IMR-90 (cell line): ENCODE measurements at regions not wholly inside any gene's neighbourhood (a gene's known extent, or its start where the extent isn't known, plus 50 kb on each side); places are given as distances from the start of the nearest gene placed in this dataset.

Source experiments
- ATAC-seq: fragments of 200-7000 bp; cut with Tn5 transposase; 2 replicates; pipeline ENCODE4 v1.9.1; 2020; ENCODE audit warnings: low read depth, mild to moderate bottlenecking, moderate library complexity
- BruUV-seq: library from RNA; stranded (reverse); fragments of 400-500 nt; replicated peaks from 2 replicates; lab custom pipeline; 2021; lab: Mats Ljungman, UMichigan
- CTCF ChIA-PET: fragments of 300-600 bp; formaldehyde crosslinking; extraction: SDS; loops from one replicate; lab custom pipeline; 2021; ENCODE audit warnings: antibody characterized with exemption; lab: Yijun Ruan, JAX
- POLR2A ChIA-PET: fragments of 300-600 bp; sonication (Branson Sonifier 250); formaldehyde crosslinking; loops from one replicate; lab custom pipeline; 2022; ENCODE audit warnings: antibody characterized with exemption; ENCODE audit not compliant: unreplicated experiment; lab: Charles Lee
- DNase-seq: peaks from one replicate; pipeline ENCODE4 v3.0.0; 2013
- H2AFZ ChIP-seq: replicated peaks from 2 replicates; pipeline ENCODE3; 2013; ENCODE audit warnings: low read length, mild to moderate bottlenecking; ENCODE audit not compliant: poor library complexity
- H2AK5ac ChIP-seq: 2 replicates; pipeline ENCODE4 v1.6.1; 2013; ENCODE audit warnings: low read depth, low read length, inconsistent platforms
- H2AK9ac ChIP-seq: replicated peaks from 2 replicates; pipeline ENCODE3; 2013; ENCODE audit warnings: mild to moderate bottlenecking, low read depth, low read length, moderate library complexity; ENCODE audit not compliant: poor library complexity
- H2BK120ac ChIP-seq: 2 replicates; pipeline ENCODE4 v1.6.1; 2013; ENCODE audit warnings: low read depth, low read length, inconsistent platforms
- H2BK15ac ChIP-seq: 3 replicates; pipeline ENCODE4 v1.6.1; 2013; ENCODE audit warnings: low read depth, low read length, inconsistent platforms
- H2BK20ac ChIP-seq: 2 replicates; pipeline ENCODE4 v1.6.1; 2013; ENCODE audit warnings: low read depth, mild to moderate bottlenecking, inconsistent platforms, low read length, moderate library complexity
- H2BK5ac ChIP-seq: 2 replicates; pipeline ENCODE4 v1.6.1; 2013; ENCODE audit warnings: mild to moderate bottlenecking, low read depth, low read length, inconsistent platforms; ENCODE audit not compliant: poor library complexity, severe bottlenecking
- H3K14ac ChIP-seq: replicated peaks from 2 replicates; pipeline ENCODE4 v1.6.1; 2013; ENCODE audit warnings: low read depth, low read length, inconsistent platforms
- H3K18ac ChIP-seq: 2 replicates; pipeline ENCODE4 v1.6.1; 2013; ENCODE audit warnings: low read depth, low read length, control low read depth
- H3K23ac ChIP-seq: 2 replicates; pipeline ENCODE4 v1.6.1; 2013; ENCODE audit warnings: low read depth, low read length, inconsistent platforms
- H3K27ac ChIP-seq: 2 replicates; pipeline ENCODE4 v1.5.1; 2013; ENCODE audit warnings: mild to moderate bottlenecking, control low read depth, low read length; ENCODE audit not compliant: insufficient read depth
- H3K27me3 ChIP-seq: 2 replicates; pipeline ENCODE4 v1.6.1; 2013; ENCODE audit warnings: low read length; ENCODE audit not compliant: control insufficient read depth, insufficient read depth
- H3K36me3 ChIP-seq: 2 replicates; pipeline ENCODE4 v1.6.1; 2013; ENCODE audit warnings: low read length, mixed read lengths; ENCODE audit not compliant: control insufficient read depth, insufficient read depth
- H3K4ac ChIP-seq: 2 replicates; pipeline ENCODE4 v1.6.1; 2013; ENCODE audit warnings: low read depth, low read length, inconsistent platforms
- H3K4me1 ChIP-seq: 2 replicates; pipeline ENCODE4 v1.6.1; 2013; ENCODE audit warnings: low read length, mixed read lengths; ENCODE audit not compliant: control insufficient read depth, insufficient read depth
- H3K4me2 ChIP-seq: 2 replicates; pipeline ENCODE4 v1.6.1; 2013; ENCODE audit warnings: low read depth, mild to moderate bottlenecking, control low read depth, low read length, moderate library complexity
- H3K4me3 ChIP-seq: 2 replicates; pipeline ENCODE4 v1.5.1; 2013; ENCODE audit warnings: low read depth, mild to moderate bottlenecking, control low read depth, low read length, moderate library complexity; ENCODE audit not compliant: insufficient read depth
- H3K56ac ChIP-seq: 2 replicates; pipeline ENCODE4 v1.6.1; 2013; ENCODE audit warnings: low read length, inconsistent platforms; ENCODE audit not compliant: insufficient read depth; ENCODE audit errors: extremely low read depth
- H3K79me1 ChIP-seq, 2 experiments: 2 replicates each; pipeline ENCODE4 v1.6.1; 2013; ENCODE audit warnings: low read length in 2 of 2, inconsistent platforms in 1 of 2, low read depth in 1 of 2
- H3K9ac ChIP-seq: 2 replicates; pipeline ENCODE4 v1.6.1; 2013; ENCODE audit warnings: low read depth, low read length, control low read depth
- H3K9me1 ChIP-seq: 2 replicates; pipeline ENCODE4 v1.6.1; 2013; ENCODE audit warnings: low read length, inconsistent platforms; ENCODE audit not compliant: insufficient read depth
- H3K9me3 ChIP-seq: 2 replicates; pipeline ENCODE4 v1.6.1; 2013; ENCODE audit warnings: low read length; ENCODE audit not compliant: control insufficient read depth, insufficient read depth
- H4K20me1 ChIP-seq: 2 replicates; pipeline ENCODE4 v1.6.1; 2013; ENCODE audit warnings: low read length, inconsistent platforms; ENCODE audit not compliant: insufficient read depth
- H4K5ac ChIP-seq: 2 replicates; pipeline ENCODE4 v1.6.1; 2013; ENCODE audit warnings: mild to moderate bottlenecking, low read depth, low read length, control low read depth
- H4K8ac ChIP-seq, 2 experiments: 2 replicates each; pipeline ENCODE4 v1.6.1; 2013; ENCODE audit warnings: low read depth in 2 of 2, low read length in 2 of 2, control low read depth in 1 of 2, inconsistent platforms in 1 of 2
- H4K91ac ChIP-seq: 2 replicates; pipeline ENCODE4 v1.6.1; 2013; ENCODE audit warnings: low read depth, low read length, inconsistent platforms; ENCODE audit not compliant: insufficient read depth
- CHD1 ChIP-seq: IDR thresholded peaks from 2 replicates; pipeline ENCODE4 v1.6.1; 2012; ENCODE audit warnings: low read depth, low read length, improper control_type of control experiment
- CTCF ChIP-seq: conservative IDR thresholded peaks from 2 replicates; pipeline ENCODE4 v1.5.1; 2012; ENCODE audit warnings: mild to moderate bottlenecking, low read depth, low read length, improper control_type of control experiment
- FOS ChIP-seq: fragments of 150-350 bp; IDR thresholded peaks from 2 replicates; pipeline ENCODE4 v1.6.1; 2016; ENCODE audit warnings: low read depth, low read length
- MAFK ChIP-seq: IDR thresholded peaks from 2 replicates; pipeline ENCODE4 v1.6.1; 2012; ENCODE audit warnings: low read depth, low read length, improper control_type of control experiment
- MAZ ChIP-seq: IDR thresholded peaks from 2 replicates; pipeline ENCODE4 v1.6.1; 2012; ENCODE audit warnings: low read depth, mild to moderate bottlenecking, low read length, improper control_type of control experiment, moderate library complexity, borderline replicate concordance
- MXI1 ChIP-seq: IDR thresholded peaks from 2 replicates; pipeline ENCODE4 v1.6.1; 2012; ENCODE audit warnings: low read depth, mild to moderate bottlenecking, low read length, moderate library complexity, borderline replicate concordance
- NFE2L2 ChIP-seq: fragments of 150-350 bp; IDR thresholded peaks from 2 replicates; pipeline ENCODE4 v1.6.1; 2016; ENCODE audit warnings: low read depth, mild to moderate bottlenecking, low read length
- RAD21 ChIP-seq: IDR thresholded peaks from 2 replicates; pipeline ENCODE4 v1.6.1; 2012; ENCODE audit warnings: low read length, improper control_type of control experiment
- RFX5 ChIP-seq: IDR thresholded peaks from 2 replicates; pipeline ENCODE4 v1.8.0; 2012; ENCODE audit warnings: low read depth, mild to moderate bottlenecking, low read length, moderate library complexity
- USF2 ChIP-seq: fragments of 150-350 bp; IDR thresholded peaks from 2 replicates; pipeline ENCODE4 v1.6.1; 2017; ENCODE audit warnings: mild to moderate bottlenecking, antibody characterized with exemption, low read length, low read depth
- WGBS, 2 experiments: methylation state at CpG; one replicate each; pipeline versions ENCODE4 v1.1.5 to v1.1.7; 2013; ENCODE audit warnings: missing lambda C conversion rate in 2 of 2; ENCODE audit not compliant: insufficient read length in 1 of 2; ENCODE audit errors: extremely low coverage in 2 of 2; 5-methylcytosine and 5-hydroxymethylcytosine counted together
- dilution Hi-C: fragments of 300-500 bp; cut with HindIII; formaldehyde crosslinking; loops from one replicate; pipeline ENCODE4 v1.14.3; 2018; ENCODE audit warnings: low sequenced_read_pairs; ENCODE audit not compliant: unreplicated experiment
- in situ Hi-C: fragments of 300-500 bp; cut with MboI; formaldehyde crosslinking; loops from 3 replicates; pipeline ENCODE4 v1.14.3; 2019; ENCODE audit warnings: low sequenced_read_pairs, inconsistent platforms, mixed read lengths
- intact Hi-C: fragments of 100-400 bp; cut with micrococcal nuclease; formaldehyde crosslinking; loops from 2 replicates; pipeline ENCODE4 v1.10.0; 2022
- TF ChIP-seq, protein P1 (sequence below): fragments of 150-350 bp; IDR thresholded peaks from 2 replicates; pipeline ENCODE4 v1.6.1; 2016; ENCODE audit warnings: low read depth, mild to moderate bottlenecking, low read length, moderate library complexity, borderline replicate concordance

GRCh38 chr10:64170791-64171190, 649.6 kb downstream of the REEP3 start:
- no peak overlapping the region for H3K18ac ChIP-seq
- no peak overlapping the region for H2BK20ac ChIP-seq
- in situ Hi-C loops (no loop called here), intact Hi-C loops (no loop called here), dilution Hi-C loops (no loop called here)
- no peak overlapping the region for H2BK120ac ChIP-seq
- H3K4ac ChIP-seq: no peak overlapping the region
- no peaks in the 10 kb centered on the region for H3K36me3 ChIP-seq
- H3K14ac ChIP-seq: no peak overlapping the region
- no peak overlapping the region for H2AK5ac ChIP-seq
- TF ChIP-seq CTCF (no peak), RAD21 (no peak), MXI1 (no peak), RFX5 (no peak), MAFK (no peak), NFE2L2 (no peak), CHD1 (no peak), MAZ (no peak), USF2 (no peak), FOS (no peak)
- TF ChIP-seq, protein P1, sequence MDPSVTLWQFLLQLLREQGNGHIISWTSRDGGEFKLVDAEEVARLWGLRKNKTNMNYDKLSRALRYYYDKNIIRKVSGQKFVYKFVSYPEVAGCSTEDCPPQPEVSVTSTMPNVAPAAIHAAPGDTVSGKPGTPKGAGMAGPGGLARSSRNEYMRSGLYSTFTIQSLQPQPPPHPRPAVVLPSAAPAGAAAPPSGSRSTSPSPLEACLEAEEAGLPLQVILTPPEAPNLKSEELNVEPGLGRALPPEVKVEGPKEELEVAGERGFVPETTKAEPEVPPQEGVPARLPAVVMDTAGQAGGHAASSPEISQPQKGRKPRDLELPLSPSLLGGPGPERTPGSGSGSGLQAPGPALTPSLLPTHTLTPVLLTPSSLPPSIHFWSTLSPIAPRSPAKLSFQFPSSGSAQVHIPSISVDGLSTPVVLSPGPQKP: no peak
- no peaks in the 10 kb centered on the region for H3K9me3 ChIP-seq
- no peaks in the 10 kb centered on the region for H4K20me1 ChIP-seq
- 84% methylated on average over 9 of the region's 35 CpGs; no CpG with 5 or more reads in 1 of the 2 experiments for WGBS, 2 experiments
- H3K79me1 ChIP-seq: no peaks in the 10 kb centered on the region
- H2BK15ac ChIP-seq: no peak overlapping the region
- H4K91ac ChIP-seq: no peak overlapping the region
- no peak for DNase-seq
- no peak overlapping the region for H3K23ac ChIP-seq
- BruUV-seq: no TSS peak
- H2BK5ac ChIP-seq: no peak overlapping the region
- no peak for ATAC-seq
- H4K8ac ChIP-seq: no peak overlapping the region
- no peaks in the 10 kb centered on the region for H3K9me1 ChIP-seq
- POLR2A ChIA-PET: no interaction called here
- H3K27ac ChIP-seq: no peak overlapping the region
- no peak overlapping the region for H2AFZ ChIP-seq
- no peak overlapping the region for H2AK9ac ChIP-seq
- no peak overlapping the region for H3K4me3 ChIP-seq
- H3K4me2 ChIP-seq: no peak overlapping the region
- H3K9ac ChIP-seq: no peak overlapping the region
- no peaks in the 10 kb centered on the region for H3K27me3 ChIP-seq
- H3K56ac ChIP-seq: no peak overlapping the region
- H4K5ac ChIP-seq: no peak overlapping the region
- CTCF ChIA-PET: no interaction called here
- no peaks in the 10 kb centered on the region for H3K4me1 ChIP-seq
